HUES48 (cell line): ENCODE measurements at regions not wholly inside any gene's neighbourhood (a gene's known extent, or its start where the extent isn't known, plus 50 kb on each side); places are given as distances from the start of the nearest gene placed in this dataset.

Source experiments
- H3K27ac ChIP-seq: one replicate; pipeline ENCODE4 v1.7.0; 2013; ENCODE audit warnings: low read depth, low read length, inconsistent platforms
- H3K27me3 ChIP-seq: 2 replicates; pipeline ENCODE4 v1.6.1; 2013; ENCODE audit warnings: mild to moderate bottlenecking, low read length; ENCODE audit not compliant: control insufficient read depth, insufficient read depth
- H3K36me3 ChIP-seq: 2 replicates; pipeline ENCODE4 v1.6.1; 2013; ENCODE audit warnings: low read length; ENCODE audit not compliant: control insufficient read depth, insufficient read depth
- H3K4me1 ChIP-seq: 2 replicates; pipeline ENCODE4 v1.6.1; 2013; ENCODE audit warnings: mild to moderate bottlenecking, low read length; ENCODE audit not compliant: control insufficient read depth, insufficient read depth
- H3K4me3 ChIP-seq: 2 replicates; pipeline ENCODE4 v1.5.1; 2013; ENCODE audit warnings: mild to moderate bottlenecking, low read depth, low read length
- H3K9ac ChIP-seq: 2 replicates; pipeline ENCODE4 v1.6.1; 2013; ENCODE audit warnings: mild to moderate bottlenecking, low read depth, low read length, moderate library complexity
- H3K9me3 ChIP-seq: 2 replicates; pipeline ENCODE4 v1.6.1; 2013; ENCODE audit warnings: low read length; ENCODE audit not compliant: control insufficient read depth, insufficient read depth

- Histone ChIP-seq H3K9me3 (no peaks in the 10 kb centered on the region), H3K4me1 (no peaks in the 10 kb centered on the region), H3K36me3 (no peaks in the 10 kb centered on the region), H3K27me3 (no peaks in the 10 kb centered on the region), H3K27ac (no peak overlapping the region), H3K4me3 (no peak overlapping the region), H3K9ac (no peak overlapping the region)
These were observed 1327.5 kb upstream of the CDH8 start for GRCh38 chr16:63363738-63364137.

- Histone ChIP-seq H3K4me1 (no peaks in the 10 kb centered on the region), H3K27me3 (no peaks in the 10 kb centered on the region), H3K27ac (no peak overlapping the region), H3K36me3 (no peaks in the 10 kb centered on the region), H3K9ac (no peak overlapping the region), H3K4me3 (no peak overlapping the region), H3K9me3 (no peaks in the 10 kb centered on the region)
These were observed 1324.9 kb upstream of the CDH8 start for GRCh38 chr16:63361032-63361624.

GRCh38 chr16:63349961-63350360 is 1313.7 kb upstream of the CDH8 start:
- H3K4me1 ChIP-seq, result no peaks in the 10 kb centered on the region
- H3K9ac ChIP-seq, result no peak overlapping the region
- no peaks in the 10 kb centered on the region for H3K36me3 ChIP-seq

GRCh38 chr16:63346000-63346399 is 1309.8 kb upstream of the CDH8 start:
- H3K9ac ChIP-seq, result no peak overlapping the region
- H3K27me3 ChIP-seq, result no peaks in the 10 kb centered on the region
- no peaks in the 10 kb centered on the region for H3K36me3 ChIP-seq
- no peaks in the 10 kb centered on the region for H3K4me1 ChIP-seq
- H3K4me3 ChIP-seq, result no peak overlapping the region
- H3K9me3 ChIP-seq, result no peaks in the 10 kb centered on the region
- H3K27ac ChIP-seq, result no peak overlapping the region

More at GRCh38 chr16:63349961-63350360, 1313.7 kb upstream of the CDH8 start:
- H3K4me3 ChIP-seq, result no peak overlapping the region
- no peaks in the 10 kb centered on the region for H3K9me3 ChIP-seq
- no peak overlapping the region for H3K27ac ChIP-seq
- no peaks in the 10 kb centered on the region for H3K27me3 ChIP-seq

GRCh38 chr16:63337264-63337663 is 1301.0 kb upstream of the CDH8 start:
- Histone ChIP-seq H3K4me3 (no peak overlapping the region), H3K27me3 (no peaks in the 10 kb centered on the region), H3K9me3 (no peaks in the 10 kb centered on the region), H3K4me1 (no peaks in the 10 kb centered on the region), H3K27ac (no peak overlapping the region), H3K36me3 (no peaks in the 10 kb centered on the region), H3K9ac (no peak overlapping the region)

GRCh38 chr16:63331111-63331510 is 1294.9 kb upstream of the CDH8 start:
- H3K9me3 ChIP-seq, result no peaks in the 10 kb centered on the region
- H3K27me3 ChIP-seq, result no peaks in the 10 kb centered on the region
- H3K4me3 ChIP-seq, result no peak overlapping the region
- H3K36me3 ChIP-seq, result no peaks in the 10 kb centered on the region
- no peak overlapping the region for H3K27ac ChIP-seq
- no peaks in the 10 kb centered on the region for H3K4me1 ChIP-seq
- H3K9ac ChIP-seq, result no peak overlapping the region

GRCh38 chr16:63326736-63327339 is 1290.6 kb upstream of the CDH8 start:
- Histone ChIP-seq H3K4me3 (no peak overlapping the region), H3K9ac (no peak overlapping the region), H3K36me3 (no peaks in the 10 kb centered on the region), H3K4me1 (peaks cover 8% of the 10 kb centered on the region), H3K27me3 (no peaks in the 10 kb centered on the region), H3K9me3 (no peaks in the 10 kb centered on the region), H3K27ac (no peak overlapping the region)

GRCh38 chr16:63323722-63324705 is 1287.8 kb upstream of the CDH8 start:
- no peaks in the 10 kb centered on the region for H3K27me3 ChIP-seq
- no peak overlapping the region for H3K27ac ChIP-seq

GRCh38 chr16:63323055-63323454 is 1286.8 kb upstream of the CDH8 start:
- Histone ChIP-seq H3K9me3 (no peaks in the 10 kb centered on the region), H3K9ac (no peak overlapping the region), H3K4me3 (no peak overlapping the region), H3K27me3 (no peaks in the 10 kb centered on the region), H3K27ac (no peak overlapping the region), H3K36me3 (no peaks in the 10 kb centered on the region), H3K4me1 (peaks cover 11% of the 10 kb centered on the region)

More at GRCh38 chr16:63323722-63324705, 1287.8 kb upstream of the CDH8 start:
- no peak overlapping the region for H3K9ac ChIP-seq
- no peaks in the 10 kb centered on the region for H3K9me3 ChIP-seq
- no peak overlapping the region for H3K4me3 ChIP-seq
- peaks cover 11% of the 10 kb centered on the region for H3K4me1 ChIP-seq
- no peaks in the 10 kb centered on the region for H3K36me3 ChIP-seq

- H3K36me3 ChIP-seq, result no peaks in the 10 kb centered on the region
- no peaks in the 10 kb centered on the region for H3K27me3 ChIP-seq
- no peak overlapping the region for H3K4me3 ChIP-seq
- peaks cover 2% of the 10 kb centered on the region; the same call in 1 of the 2 replicates for H3K4me1 ChIP-seq
- no peaks in the 10 kb centered on the region for H3K9me3 ChIP-seq
- H3K9ac ChIP-seq, result no peak overlapping the region
- H3K27ac ChIP-seq, result no peak overlapping the region
These were observed 1279.0 kb upstream of the CDH8 start for GRCh38 chr16:63315229-63315628.

GRCh38 chr16:63312346-63312745 is 1276.1 kb upstream of the CDH8 start:
- H3K4me1 ChIP-seq, result no peaks in the 10 kb centered on the region
- no peak overlapping the region for H3K4me3 ChIP-seq
- H3K27me3 ChIP-seq, result no peaks in the 10 kb centered on the region
- H3K9me3 ChIP-seq, result no peaks in the 10 kb centered on the region
- no peak overlapping the region for H3K27ac ChIP-seq
- H3K36me3 ChIP-seq, result no peaks in the 10 kb centered on the region
- no peak overlapping the region for H3K9ac ChIP-seq
